Naive thymus-derived CD4-positive, alpha-beta T cell (primary cell): ENCODE measurements at regions not wholly inside any gene's neighbourhood (a gene's known extent, or its start where the extent isn't known, plus 50 kb on each side); places are given as distances from the start of the nearest gene placed in this dataset.

Experiments used
- ATAC-seq: fragments of 150-1000 bp; cut with Tn5 transposase; 2 replicates; pipeline ENCODE4 v1.10.0; 2021; ENCODE audit warnings: mild to moderate bottlenecking, moderate library complexity
- CTCF ChIA-PET: fragments of 350-600 bp; sonication (Branson Sonifier 250); formaldehyde crosslinking; loops from one replicate; lab custom pipeline; 2021; ENCODE audit warnings: antibody characterized with exemption; lab: Charles Lee
- POLR2A ChIA-PET: fragments of 350-600 bp; sonication (Branson Sonifier 250); formaldehyde crosslinking; loops from one replicate; lab custom pipeline; 2021; ENCODE audit warnings: antibody characterized with exemption, inconsistent platforms; lab: Charles Lee
- DNase-seq, 9 donors: peaks; one replicate each; pipeline versions ENCODE4 v3.0.0 to v3.0.0-alpha.2; 2020 to 2022; ENCODE audit warnings: mixed read lengths in 1 of 9
- H3K27ac ChIP-seq: one replicate; pipeline ENCODE4 v1.7.0; 2013; ENCODE audit warnings: mild to moderate bottlenecking, low read depth, low read length, moderate library complexity
- H3K27me3 ChIP-seq, 2 donors: one replicate each; pipeline ENCODE4 v1.7.0; 2013; ENCODE audit warnings: low read length in 2 of 2, mild to moderate bottlenecking in 2 of 2, moderate library complexity in 2 of 2; ENCODE audit not compliant: control insufficient read depth in 2 of 2, insufficient read depth in 2 of 2
- H3K36me3 ChIP-seq, 3 experiments: 1 replicate in 2 of 3; 2 replicates in 1 of 3; pipeline ENCODE4 v1.7.0; 2013; ENCODE audit warnings: low read length in 3 of 3, mild to moderate bottlenecking in 3 of 3, moderate library complexity in 1 of 3; ENCODE audit not compliant: insufficient read depth in 3 of 3, control insufficient read depth in 2 of 3
- H3K4me1 ChIP-seq, 2 donors: one replicate each; pipeline ENCODE4 v1.7.0; 2013; ENCODE audit warnings: low read length in 2 of 2, mild to moderate bottlenecking in 2 of 2, moderate library complexity in 1 of 2; ENCODE audit not compliant: control insufficient read depth in 2 of 2, insufficient read depth in 2 of 2
- H3K4me3 ChIP-seq: 2 replicates; pipeline ENCODE4 v1.7.0; 2013; ENCODE audit warnings: mild to moderate bottlenecking, low read length
- H3K9me3 ChIP-seq, 3 experiments: 1 replicate in 2 of 3; 2 replicates in 1 of 3; pipeline ENCODE4 v1.7.0; 2013; ENCODE audit warnings: low read length in 3 of 3; ENCODE audit not compliant: control insufficient read depth in 2 of 3
- H3K27ac Mint-ChIP-seq, 9 donors: one replicate each; pipeline ENCODE4 v1.8.0; 2020 to 2022; ENCODE audit warnings: mixed read lengths in 9 of 9, mild to moderate bottlenecking in 8 of 9, moderate library complexity in 5 of 9, inconsistent platforms in 2 of 9
- H3K27me3 Mint-ChIP-seq, 5 donors: one replicate each; pipeline ENCODE4 v1.8.0; 2021 to 2022; ENCODE audit warnings: mixed read lengths in 5 of 5, mild to moderate bottlenecking in 1 of 5
- H3K36me3 Mint-ChIP-seq, 5 donors: one replicate each; pipeline ENCODE4 v1.8.0; 2020 to 2022; ENCODE audit warnings: mixed read lengths in 5 of 5, mild to moderate bottlenecking in 3 of 5, inconsistent platforms in 1 of 5
- H3K4me1 Mint-ChIP-seq, 7 donors: one replicate each; pipeline ENCODE4 v1.8.0; 2020 to 2022; ENCODE audit warnings: mixed read lengths in 7 of 7, mild to moderate bottlenecking in 3 of 7, inconsistent platforms in 1 of 7
- H3K4me3 Mint-ChIP-seq, 10 donors: one replicate each; pipeline ENCODE4 v1.8.0; 2020 to 2022; ENCODE audit warnings: mild to moderate bottlenecking in 10 of 10, mixed read lengths in 10 of 10, moderate library complexity in 6 of 10, inconsistent platforms in 2 of 10
- H3K9me3 Mint-ChIP-seq, 11 donors: one replicate each; pipeline ENCODE4 v1.8.0; 2020 to 2022; ENCODE audit warnings: mixed read lengths in 11 of 11, mild to moderate bottlenecking in 4 of 11, inconsistent platforms in 1 of 11, moderate library complexity in 1 of 11
- intact Hi-C, 2 donors: fragments of 100-400 bp; cut with micrococcal nuclease; formaldehyde crosslinking; loops; one replicate each; pipeline ENCODE4 v1.15.1; 2023

DNA sequence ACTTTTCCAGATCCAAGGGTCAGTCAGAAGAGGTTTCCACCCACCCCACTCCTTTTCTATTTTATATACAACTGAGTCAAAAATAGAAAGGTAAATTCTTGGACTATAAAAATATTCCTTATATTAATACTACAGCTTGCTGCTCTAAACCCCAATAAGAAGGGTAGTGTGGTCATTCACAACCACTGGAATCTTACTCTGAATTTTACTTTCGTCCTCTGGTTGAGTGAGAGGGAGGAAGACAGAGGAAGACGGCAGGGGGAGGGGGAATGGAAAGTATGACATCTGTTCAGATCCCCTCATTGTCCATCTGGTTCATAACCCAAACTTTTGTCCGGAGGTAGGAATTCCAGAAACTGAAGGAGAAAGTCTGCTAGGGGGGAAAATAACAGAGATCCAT is 67.2 kb downstream of the MAF start:
- intact Hi-C loops, result no loop called here
- Histone ChIP-seq H3K27ac (no peak overlapping the region), H3K27me3 (no peaks in the 10 kb centered on the region), H3K4me3 (no peak overlapping the region), H3K4me1 (no peaks in the 10 kb centered on the region), H3K36me3 (no peaks in the 10 kb centered on the region), H3K9me3 (no peaks in the 10 kb centered on the region)
- CTCF ChIA-PET, result no interaction called here
- Mint-ChIP-seq H3K27me3 (peaks cover 0 to 4% (median 0%) of the 10 kb centered on the region in 5 donors), H3K4me1 (peaks cover 0 to 3% (median 0%) of the 10 kb centered on the region in 7 donors), H3K27ac (no peak overlapping the region), H3K9me3 (no peaks in the 10 kb centered on the region), H3K36me3 (no peaks in the 10 kb centered on the region), H3K4me3 (no peak overlapping the region)
- no peak for ATAC-seq
- no peak for DNase-seq
- POLR2A ChIA-PET, result no interaction called here

DNA sequence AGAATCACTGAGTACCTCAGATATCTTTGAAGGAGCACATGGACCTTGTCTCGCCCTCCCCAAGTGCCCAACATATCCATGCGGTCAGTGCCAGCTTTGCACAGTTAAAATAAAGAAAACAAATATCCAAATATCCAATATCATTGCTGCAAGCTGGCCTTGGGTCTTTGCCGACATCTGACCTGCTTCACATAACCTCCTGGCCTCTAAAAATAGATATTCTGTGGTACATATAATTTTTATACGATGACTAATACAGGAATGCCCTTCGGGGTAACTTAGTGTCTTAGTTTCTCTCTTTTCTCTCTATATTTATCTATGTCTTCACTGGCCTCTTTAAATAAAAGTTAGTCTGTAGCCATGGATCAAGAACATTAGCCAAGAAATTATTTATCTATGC is 67.8 kb downstream of the MAF start:
- H3K36me3 ChIP-seq, result no peaks in the 10 kb centered on the region
- DNase-seq (no peak), ATAC-seq (no peak)
- H3K27me3 Mint-ChIP-seq, result peaks cover 0 to 4% (median 0%) of the 10 kb centered on the region in 5 donors
- H3K9me3 ChIP-seq, result no peaks in the 10 kb centered on the region
- no peak overlapping the region for H3K4me3 Mint-ChIP-seq
- H3K27me3 ChIP-seq, result no peaks in the 10 kb centered on the region
- intact Hi-C loops, result no loop called here
- POLR2A ChIA-PET, result no interaction called here
- no peak overlapping the region for H3K27ac ChIP-seq
- no peaks in the 10 kb centered on the region for H3K4me1 ChIP-seq
- peaks cover 0 to 3% (median 0%) of the 10 kb centered on the region in 7 donors for H3K4me1 Mint-ChIP-seq
- CTCF ChIA-PET, result no interaction called here
- H3K36me3 Mint-ChIP-seq, result no peaks in the 10 kb centered on the region
- no peak overlapping the region for H3K4me3 ChIP-seq
- no peak overlapping the region for H3K27ac Mint-ChIP-seq
- no peaks in the 10 kb centered on the region for H3K9me3 Mint-ChIP-seq

DNA sequence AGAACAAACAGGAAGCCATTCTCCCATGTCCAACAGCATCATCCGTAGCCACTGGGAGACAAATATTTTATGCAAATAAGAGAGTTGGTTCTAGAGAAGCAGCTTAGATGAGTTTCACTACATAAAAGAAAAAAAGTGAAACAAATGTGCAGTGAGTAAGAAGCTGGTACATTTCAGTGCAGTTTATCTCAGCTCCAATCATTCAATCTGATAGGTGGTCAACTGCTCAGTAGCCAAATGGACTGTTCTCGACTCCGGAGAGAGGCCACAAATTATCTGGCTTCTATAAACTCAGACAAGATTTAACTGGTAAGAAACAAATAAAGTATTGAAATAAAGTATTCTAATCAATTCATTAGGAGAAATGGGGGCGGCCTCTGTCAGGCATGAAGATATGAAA is 68.3 kb downstream of the MAF start:
- Mint-ChIP-seq H3K4me1 (peaks cover 0 to 3% (median 0%) of the 10 kb centered on the region in 7 donors), H3K4me3 (no peak overlapping the region), H3K9me3 (no peaks in the 10 kb centered on the region), H3K27me3 (peaks cover 0 to 4% (median 0%) of the 10 kb centered on the region in 5 donors), H3K27ac (no peak overlapping the region), H3K36me3 (no peaks in the 10 kb centered on the region)
- Histone ChIP-seq H3K27me3 (no peaks in the 10 kb centered on the region), H3K36me3 (no peaks in the 10 kb centered on the region), H3K4me3 (no peak overlapping the region), H3K27ac (no peak overlapping the region), H3K4me1 (no peaks in the 10 kb centered on the region), H3K9me3 (no peaks in the 10 kb centered on the region)
- CTCF ChIA-PET, result no interaction called here
- POLR2A ChIA-PET, result no interaction called here
- ATAC-seq (no peak), DNase-seq (no peak)
- intact Hi-C loops, result no loop called here

DNA sequence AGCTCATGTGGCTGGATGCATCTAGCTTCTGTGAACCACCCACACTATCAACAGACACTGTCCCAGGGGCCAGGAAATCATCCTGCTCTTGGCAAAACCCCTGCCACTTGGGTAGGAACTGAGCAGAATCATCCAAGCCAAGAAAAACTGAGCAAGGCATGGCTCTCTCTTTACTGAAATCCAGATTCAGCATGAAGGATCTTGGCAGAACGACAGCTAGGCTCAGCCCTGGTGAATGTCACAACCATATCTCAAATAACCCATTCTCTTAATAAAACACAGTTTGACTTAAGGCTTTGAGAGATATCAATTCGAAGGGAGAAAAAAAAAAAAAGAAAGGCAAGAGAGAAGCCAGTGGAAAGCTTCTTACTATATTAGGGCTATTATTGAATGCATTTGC is 72.2 kb downstream of the MAF start:
- Histone ChIP-seq H3K36me3 (no peaks in the 10 kb centered on the region), H3K27ac (no peak overlapping the region), H3K9me3 (no peaks in the 10 kb centered on the region), H3K4me1 (no peaks in the 10 kb centered on the region), H3K4me3 (no peak overlapping the region), H3K27me3 (no peaks in the 10 kb centered on the region)
- Mint-ChIP-seq H3K27me3 (peaks cover 0 to 13% (median 0%) of the 10 kb centered on the region in 5 donors), H3K27ac (no peak overlapping the region), H3K4me3 (no peak overlapping the region), H3K4me1 (no peaks in the 10 kb centered on the region), H3K36me3 (no peaks in the 10 kb centered on the region), H3K9me3 (no peaks in the 10 kb centered on the region)
- POLR2A ChIA-PET, result no interaction called here
- CTCF ChIA-PET, result no interaction called here
- intact Hi-C loops, result no loop called here
- no peak for ATAC-seq
- no peak for DNase-seq

DNA sequence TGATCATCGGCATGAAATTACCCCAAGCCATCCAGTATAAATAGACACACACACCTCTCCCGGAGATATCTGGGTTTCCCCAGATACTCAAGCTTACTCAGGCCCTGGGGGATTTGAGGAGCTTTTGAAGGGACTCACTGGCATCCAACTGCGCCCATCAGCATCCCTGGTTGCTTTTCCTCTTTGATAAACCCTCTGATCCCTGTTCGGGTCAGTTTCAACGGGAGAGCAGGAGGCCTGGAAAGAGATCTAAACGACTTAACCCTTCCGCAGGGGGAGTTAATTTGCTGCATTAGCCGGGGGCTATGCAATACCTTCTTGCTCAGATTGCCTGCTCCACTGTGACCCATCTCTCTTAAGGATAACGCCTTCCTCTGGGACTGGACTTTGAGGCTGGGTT is 76.6 kb downstream of the MAF start:
- no peaks in the 10 kb centered on the region for H3K9me3 ChIP-seq
- no peak for DNase-seq
- intact Hi-C loops, result no loop called here
- Mint-ChIP-seq H3K4me1 (peaks cover 0 to 8% (median 7%) of the 10 kb centered on the region in 7 donors), H3K27ac (no peak overlapping the region), H3K9me3 (peaks cover 0 to 3% (median 0%) of the 10 kb centered on the region in 11 donors), H3K4me3 (no peak overlapping the region), H3K36me3 (no peaks in the 10 kb centered on the region), H3K27me3 (peaks cover 17 to 33% (median 29%) of the 10 kb centered on the region in 5 donors)
- no peak overlapping the region for H3K27ac ChIP-seq
- ATAC-seq, result no peak
- ChIA-PET CTCF (no interaction called here), POLR2A (no interaction called here)
- H3K4me3 ChIP-seq, result no peak overlapping the region
- H3K36me3 ChIP-seq, result no peaks in the 10 kb centered on the region
- H3K4me1 ChIP-seq, result peaks cover 0 to 3% of the 10 kb centered on the region in 2 donors
- H3K27me3 ChIP-seq, result no peaks in the 10 kb centered on the region

DNA sequence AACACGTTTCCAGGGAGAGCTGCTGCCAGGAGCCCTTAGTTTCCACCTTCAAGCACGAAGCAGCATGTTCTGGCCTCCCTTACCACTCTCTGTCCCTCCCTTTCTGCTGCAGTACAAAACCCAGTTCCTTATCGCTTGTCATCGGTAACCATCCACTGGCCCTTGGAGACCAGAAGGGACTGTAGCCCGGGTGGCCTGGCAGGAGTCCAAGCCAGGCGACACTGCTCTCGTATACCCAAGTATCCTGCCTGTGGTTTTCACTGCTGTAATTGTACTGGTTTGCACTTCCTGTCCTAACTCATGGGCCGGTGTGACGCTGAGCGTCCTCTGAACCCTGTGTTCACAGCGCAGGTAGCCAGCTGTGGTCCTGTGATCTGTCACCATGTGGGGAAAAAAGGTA is 81.1 kb downstream of the MAF start:
- intact Hi-C loops, result no loop called here

DNA sequence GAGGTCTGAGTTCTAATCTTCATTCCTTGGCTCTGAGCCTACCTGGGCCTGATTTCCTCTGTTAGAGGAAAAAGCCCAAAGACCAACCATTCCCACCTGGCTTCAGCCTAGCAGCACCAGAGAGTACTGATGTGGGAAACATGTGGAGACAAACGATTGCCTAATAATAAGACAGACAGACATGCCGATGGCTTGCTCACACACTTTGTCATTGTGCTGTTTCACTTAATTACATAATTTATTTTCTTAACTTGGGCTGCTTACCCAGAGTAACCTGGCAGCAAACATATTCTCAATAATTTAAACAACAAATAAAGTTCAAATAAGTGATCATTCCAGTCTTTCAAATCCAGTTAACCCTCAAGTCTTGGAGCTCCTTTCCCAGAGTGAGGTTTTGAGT is 83.4 kb downstream of the MAF start:
- Mint-ChIP-seq H3K27me3 (peaks cover 23 to 45% (median 27%) of the 10 kb centered on the region in 5 donors), H3K4me1 (peaks cover 0 to 9% (median 7%) of the 10 kb centered on the region in 7 donors), H3K27ac (no peak overlapping the region), H3K4me3 (no peak overlapping the region), H3K9me3 (peaks cover 0 to 3% (median 0%) of the 10 kb centered on the region in 11 donors), H3K36me3 (no peaks in the 10 kb centered on the region)
- Histone ChIP-seq H3K27me3 (no peaks in the 10 kb centered on the region), H3K27ac (no peak overlapping the region), H3K9me3 (no peaks in the 10 kb centered on the region), H3K4me1 (peaks cover 0 to 3% of the 10 kb centered on the region in 2 donors), H3K4me3 (no peak overlapping the region), H3K36me3 (no peaks in the 10 kb centered on the region)
- DNase-seq, result no peak
- no peak for ATAC-seq
- POLR2A ChIA-PET, result no interaction called here
- intact Hi-C loops, result no loop called here
- CTCF ChIA-PET, result interaction anchor here (0.6 kb wide), 1 partner anchor 1344 kb away, joined by 4 read pairs; no protein-coding TSS in a partner anchor

More for the DNA sequence above, 81.1 kb downstream of the MAF start:
- Mint-ChIP-seq H3K36me3 (no peaks in the 10 kb centered on the region), H3K9me3 (peaks cover 0 to 3% (median 0%) of the 10 kb centered on the region in 11 donors), H3K27me3 (peaks cover 17 to 43% (median 32%) of the 10 kb centered on the region in 5 donors), H3K4me1 (peaks cover 0 to 9% (median 7%) of the 10 kb centered on the region in 7 donors), H3K27ac (peak overlapping the region in 1 of 9 donors; percentile 32), H3K4me3 (no peak overlapping the region)
- H3K4me1 ChIP-seq, result peaks cover 0 to 3% of the 10 kb centered on the region in 2 donors
- ChIA-PET POLR2A (no interaction called here), CTCF (no interaction called here)
- H3K4me3 ChIP-seq, result no peak overlapping the region
- ATAC-seq (peak; percentile 72), DNase-seq (no peak)
- no peak overlapping the region for H3K27ac ChIP-seq
- H3K27me3 ChIP-seq, result no peaks in the 10 kb centered on the region
- no peaks in the 10 kb centered on the region for H3K9me3 ChIP-seq
- H3K36me3 ChIP-seq, result no peaks in the 10 kb centered on the region
